Muscle of leg (tissue), 3 donors: ENCODE measurements at regions not wholly inside any gene's neighbourhood (a gene's known extent, or its start where the extent isn't known, plus 50 kb on each side); places are given as distances from the start of the nearest gene placed in this dataset.
A peak's percentile ranks its signal among the peaks of the same experiment; 100 is the strongest.

ENCODE experiments used
- DNase-seq: peaks from one replicate; pipeline ENCODE4 v3.0.0; 2013
- H3K27ac ChIP-seq: one replicate; pipeline ENCODE4 v1.5.1; 2013; ENCODE audit warnings: mild to moderate bottlenecking, low read length, control low read depth
- H3K27me3 ChIP-seq: one replicate; pipeline ENCODE4 v1.6.1; 2013; ENCODE audit warnings: low read length; ENCODE audit not compliant: control insufficient read depth, insufficient read depth
- H3K36me3 ChIP-seq: one replicate; pipeline ENCODE4 v1.6.1; 2013; ENCODE audit warnings: low read length; ENCODE audit not compliant: control insufficient read depth, insufficient read depth
- H3K4me1 ChIP-seq: one replicate; pipeline ENCODE4 v1.6.1; 2013; ENCODE audit warnings: low read length; ENCODE audit not compliant: control insufficient read depth, insufficient read depth
- H3K4me3 ChIP-seq: one replicate; pipeline ENCODE4 v1.5.1; 2013; ENCODE audit warnings: low read length, control low read depth
- H3K9me3 ChIP-seq: replicated peaks from 2 replicates; pipeline ENCODE4 v1.6.1; 2013; ENCODE audit warnings: low read depth, low read length; ENCODE audit not compliant: control insufficient read depth
- WGBS: methylation state at CpG from one replicate; pipeline ENCODE4 v1.1.5; 2013; ENCODE audit warnings: missing lambda C conversion rate; ENCODE audit not compliant: insufficient coverage; 5-methylcytosine and 5-hydroxymethylcytosine counted together

DNA sequence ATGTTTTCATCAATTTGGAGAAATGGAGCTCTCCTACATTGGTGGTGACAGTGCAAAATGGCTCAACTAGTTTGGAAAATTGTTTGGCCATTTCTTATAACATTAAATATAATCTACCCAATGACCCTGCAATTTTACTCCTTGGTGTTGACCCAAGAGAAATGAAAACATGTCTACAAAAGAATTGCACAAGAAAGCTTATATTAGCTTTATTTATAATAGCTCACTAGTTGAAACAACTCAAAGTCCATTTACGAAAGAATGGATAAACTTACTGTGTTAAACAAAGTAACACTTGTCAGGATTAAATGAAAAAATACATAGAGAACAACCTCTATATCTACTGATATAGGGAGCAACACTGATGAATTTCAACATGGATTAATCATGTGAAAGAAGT, 539.9 kb downstream of the DNAJB9 start:
- Histone ChIP-seq H3K36me3 (no peaks in the 10 kb centered on the region), H3K27ac (no peak overlapping the region), H3K27me3 (no peaks in the 10 kb centered on the region), H3K9me3 (no peaks in the 10 kb centered on the region), H3K4me3 (no peak overlapping the region), H3K4me1 (no peaks in the 10 kb centered on the region)
- no peak for DNase-seq
- no CpG with 5 or more reads among the region's 1 CpG for WGBS

- H3K4me1 ChIP-seq = no peaks in the 10 kb centered on the region
- H3K27ac ChIP-seq = no peak overlapping the region
- H3K9me3 ChIP-seq = no peaks in the 10 kb centered on the region
- H3K4me3 ChIP-seq = no peak overlapping the region
- H3K36me3 ChIP-seq = no peaks in the 10 kb centered on the region
- no peak for DNase-seq
- no peaks in the 10 kb centered on the region for H3K27me3 ChIP-seq
- no CpG with 5 or more reads among the region's 3 CpGs for whole genome bisulfite sequencing
These were observed 541.4 kb downstream of the DNAJB9 start for GRCh38 chr7:109111086-109111485.

DNA sequence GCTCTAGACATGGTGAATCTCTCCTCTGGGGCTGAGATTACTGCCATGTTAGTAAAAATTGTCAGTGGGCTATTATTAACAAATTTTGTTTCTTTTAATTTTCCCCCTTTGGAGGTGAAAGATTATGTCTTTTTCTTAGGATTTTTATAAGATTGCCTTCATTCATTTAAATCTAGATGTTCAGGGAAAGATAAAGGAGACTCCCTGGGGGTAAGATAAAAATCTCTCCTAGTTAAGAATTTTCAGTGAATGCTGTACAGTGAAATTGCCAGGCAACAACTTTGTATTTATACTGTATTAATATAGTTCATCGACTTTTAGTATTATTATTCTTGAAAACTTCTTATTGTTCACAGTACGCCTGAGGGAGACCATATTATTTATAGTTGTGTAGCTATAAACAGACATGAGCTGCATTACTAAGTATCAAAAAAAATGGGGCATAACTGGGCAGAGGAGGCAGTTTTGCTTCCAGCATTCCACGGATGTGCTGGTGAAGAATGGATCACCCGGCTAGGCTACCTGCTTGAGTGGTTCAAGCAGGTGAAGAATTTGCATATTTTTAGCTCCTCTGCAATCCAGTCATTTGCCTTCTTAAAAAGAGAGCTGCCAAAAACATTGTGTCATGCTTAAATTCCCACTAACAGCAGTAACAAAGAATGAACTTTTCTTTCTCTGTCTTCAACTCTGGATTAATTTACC, 552.1 kb downstream of the DNAJB9 start:
- Histone ChIP-seq H3K27ac (no peak overlapping the region), H3K9me3 (no peaks in the 10 kb centered on the region), H3K4me3 (no peak overlapping the region), H3K4me1 (no peaks in the 10 kb centered on the region), H3K36me3 (no peaks in the 10 kb centered on the region), H3K27me3 (no peaks in the 10 kb centered on the region)
- DNase-seq = peak; percentile 11
- 33% methylated on average over 2 of the region's 4 CpGs for WGBS

- Histone ChIP-seq H3K36me3 (no peaks in the 10 kb centered on the region), H3K9me3 (no peaks in the 10 kb centered on the region), H3K27ac (no peak overlapping the region), H3K27me3 (no peaks in the 10 kb centered on the region), H3K4me3 (no peak overlapping the region), H3K4me1 (no peaks in the 10 kb centered on the region)
- WGBS = 70% methylated on average over 2 of the region's 3 CpGs
- DNase-seq = no peak
These were observed 555.3 kb downstream of the DNAJB9 start for GRCh38 chr7:109125001-109125400.

DNA sequence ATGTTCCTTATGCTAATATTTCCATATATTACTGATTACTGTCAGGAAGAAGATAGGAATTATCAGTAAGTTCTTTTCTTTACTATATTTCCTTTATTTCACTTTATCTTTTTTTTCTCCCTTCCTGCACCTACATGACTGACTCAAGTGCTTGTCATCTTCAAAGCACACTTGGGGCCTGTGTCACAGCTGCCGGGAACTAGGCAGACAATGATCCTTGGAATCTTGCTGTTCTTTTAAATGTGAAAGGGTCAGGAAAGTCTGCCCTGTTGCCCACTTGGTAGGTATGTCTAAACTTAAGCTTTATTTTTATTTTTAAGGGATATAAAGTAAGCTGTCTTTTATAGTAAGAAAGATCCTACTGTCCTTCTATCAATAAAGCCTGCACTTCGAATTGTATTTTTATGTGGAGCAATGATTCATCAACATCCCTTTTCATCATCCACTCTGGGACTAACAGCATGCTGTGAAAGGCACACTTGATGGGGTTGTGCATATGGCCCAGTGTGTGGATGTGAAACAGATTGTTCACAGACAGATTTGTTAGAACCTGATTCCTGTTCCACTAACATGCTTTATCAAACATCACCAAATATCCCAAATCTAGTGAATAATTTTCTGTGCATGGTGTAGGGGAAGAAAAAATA, 556.9 kb downstream of the DNAJB9 start:
- WGBS = no CpG with 5 or more reads among the region's 2 CpGs
- H3K27ac ChIP-seq = no peak overlapping the region
- H3K36me3 ChIP-seq = no peaks in the 10 kb centered on the region
- no peaks in the 10 kb centered on the region for H3K27me3 ChIP-seq
- no peaks in the 10 kb centered on the region for H3K4me1 ChIP-seq
- DNase-seq = no peak
- H3K4me3 ChIP-seq = no peak overlapping the region
- H3K9me3 ChIP-seq = no peaks in the 10 kb centered on the region

- H3K4me3 ChIP-seq = no peak overlapping the region
- no CpG with 5 or more reads among the region's 1 CpG for WGBS
- no peak overlapping the region for H3K27ac ChIP-seq
- H3K27me3 ChIP-seq = no peaks in the 10 kb centered on the region
- no peak for DNase-seq
- no peaks in the 10 kb centered on the region for H3K9me3 ChIP-seq
- H3K36me3 ChIP-seq = no peaks in the 10 kb centered on the region
- no peaks in the 10 kb centered on the region for H3K4me1 ChIP-seq
These were observed 557.5 kb downstream of the DNAJB9 start for GRCh38 chr7:109127145-109127544.

DNA sequence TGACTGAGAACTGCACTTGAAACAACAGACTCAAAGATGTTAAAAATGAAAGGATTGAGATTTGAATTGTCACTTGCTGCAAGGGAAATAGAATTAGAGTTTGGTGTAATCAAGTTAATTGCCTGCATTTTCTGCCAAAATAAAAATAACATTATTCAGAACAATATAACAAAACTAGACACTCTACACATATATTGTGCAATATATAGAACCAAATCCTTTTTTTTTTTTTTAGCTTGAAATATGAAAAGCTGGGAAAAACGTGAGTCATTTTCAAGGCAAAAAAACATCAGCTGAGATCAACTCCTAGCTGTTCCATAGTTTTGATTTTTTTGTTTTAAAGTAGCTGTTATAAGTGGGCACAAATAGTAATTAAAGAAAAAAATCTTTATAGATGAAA, 561.5 kb downstream of the DNAJB9 start:
- Histone ChIP-seq H3K4me1 (no peaks in the 10 kb centered on the region), H3K4me3 (no peak overlapping the region), H3K27ac (no peak overlapping the region), H3K9me3 (peaks cover 7% of the 10 kb centered on the region), H3K36me3 (no peaks in the 10 kb centered on the region), H3K27me3 (no peaks in the 10 kb centered on the region)
- no peak for DNase-seq
- no CpG with 5 or more reads among the region's 1 CpG for WGBS

- Histone ChIP-seq H3K4me3 (no peak overlapping the region), H3K27ac (no peak overlapping the region), H3K36me3 (no peaks in the 10 kb centered on the region), H3K9me3 (peaks cover 7% of the 10 kb centered on the region), H3K4me1 (no peaks in the 10 kb centered on the region), H3K27me3 (no peaks in the 10 kb centered on the region)
- no peak for DNase-seq
- no CpG with 5 or more reads among the region's 3 CpGs for WGBS
These were observed 567.2 kb downstream of the DNAJB9 start for GRCh38 chr7:109136893-109137292.

GRCh38 chr7:109154748-109155147, 585.1 kb downstream of the DNAJB9 start:
- H3K27me3 ChIP-seq = no peaks in the 10 kb centered on the region
- no peak overlapping the region for H3K27ac ChIP-seq
- H3K9me3 ChIP-seq = no peaks in the 10 kb centered on the region
- no peak overlapping the region for H3K4me3 ChIP-seq
- no peaks in the 10 kb centered on the region for H3K36me3 ChIP-seq
- no peak for DNase-seq
- H3K4me1 ChIP-seq = no peaks in the 10 kb centered on the region
- WGBS = 100% methylated on average over 1 of the region's 2 CpGs

DNA sequence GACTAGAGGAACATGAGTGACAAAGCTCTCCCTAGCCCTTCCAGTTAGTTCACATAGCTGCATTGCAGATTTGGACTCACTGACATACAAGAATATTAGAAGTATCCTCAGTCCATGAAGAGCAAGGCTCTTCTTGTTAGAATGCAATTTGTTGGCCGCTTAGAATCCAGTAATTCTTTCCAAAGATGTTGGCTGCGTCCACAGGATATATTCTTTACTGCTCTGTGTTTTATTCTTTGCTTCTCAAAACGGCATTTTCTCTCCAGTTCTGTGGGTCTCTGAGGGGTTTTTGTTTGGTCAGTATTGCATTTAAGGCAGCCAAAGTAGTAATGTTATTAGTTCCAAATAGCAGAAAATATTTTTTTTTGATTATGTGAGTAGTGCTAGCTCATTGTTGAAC, 588.6 kb downstream of the DNAJB9 start:
- DNase-seq = peak; percentile 97
- Histone ChIP-seq H3K36me3 (no peaks in the 10 kb centered on the region), H3K27me3 (no peaks in the 10 kb centered on the region), H3K4me1 (no peaks in the 10 kb centered on the region), H3K9me3 (no peaks in the 10 kb centered on the region), H3K27ac (no peak overlapping the region), H3K4me3 (no peak overlapping the region)
- no CpG with 5 or more reads among the region's 3 CpGs for WGBS

- H3K4me3 ChIP-seq = no peak overlapping the region
- H3K4me1 ChIP-seq = no peaks in the 10 kb centered on the region
- no peaks in the 10 kb centered on the region for H3K9me3 ChIP-seq
- H3K27me3 ChIP-seq = no peaks in the 10 kb centered on the region
- DNase-seq = no peak
- no peak overlapping the region for H3K27ac ChIP-seq
- no peaks in the 10 kb centered on the region for H3K36me3 ChIP-seq
These were observed 607.0 kb downstream of the DNAJB9 start for GRCh38 chr7:109176661-109177060.
